ENCODE measurements at regions not wholly inside any gene's neighbourhood (a gene's known extent, or its start where the extent isn't known, plus 50 kb on each side); places are given as distances from the start of the nearest gene placed in this dataset.

DNA sequence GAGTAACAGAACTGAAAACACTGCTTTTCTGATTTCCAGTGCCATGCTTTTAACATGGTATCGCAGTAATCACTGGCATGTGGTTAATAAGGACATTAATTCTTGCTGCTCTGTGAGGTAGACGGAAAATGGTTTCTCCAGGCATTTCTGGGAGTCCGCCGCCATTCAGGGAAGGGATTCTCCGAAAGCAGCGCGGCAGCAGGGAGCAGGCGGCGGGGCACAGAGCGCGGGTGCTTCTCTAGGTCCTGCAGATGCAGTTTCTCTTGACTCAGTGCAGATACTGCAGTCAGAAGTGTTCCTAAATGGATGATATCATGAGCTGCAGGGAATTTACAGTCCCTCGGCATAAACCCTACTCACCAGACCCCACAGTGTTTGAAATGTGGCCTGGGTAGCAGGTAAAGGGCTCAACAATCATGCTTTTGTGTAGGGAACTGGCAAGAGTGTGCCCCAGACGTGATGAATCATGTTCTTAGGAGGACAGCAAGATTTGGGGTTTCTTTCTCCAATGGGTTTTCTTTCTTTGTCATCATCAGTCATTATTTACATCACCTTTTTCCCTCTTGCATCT, 338.6 kb upstream of the ARGLU1 start:
- DNase-seq, result no peak

DNA sequence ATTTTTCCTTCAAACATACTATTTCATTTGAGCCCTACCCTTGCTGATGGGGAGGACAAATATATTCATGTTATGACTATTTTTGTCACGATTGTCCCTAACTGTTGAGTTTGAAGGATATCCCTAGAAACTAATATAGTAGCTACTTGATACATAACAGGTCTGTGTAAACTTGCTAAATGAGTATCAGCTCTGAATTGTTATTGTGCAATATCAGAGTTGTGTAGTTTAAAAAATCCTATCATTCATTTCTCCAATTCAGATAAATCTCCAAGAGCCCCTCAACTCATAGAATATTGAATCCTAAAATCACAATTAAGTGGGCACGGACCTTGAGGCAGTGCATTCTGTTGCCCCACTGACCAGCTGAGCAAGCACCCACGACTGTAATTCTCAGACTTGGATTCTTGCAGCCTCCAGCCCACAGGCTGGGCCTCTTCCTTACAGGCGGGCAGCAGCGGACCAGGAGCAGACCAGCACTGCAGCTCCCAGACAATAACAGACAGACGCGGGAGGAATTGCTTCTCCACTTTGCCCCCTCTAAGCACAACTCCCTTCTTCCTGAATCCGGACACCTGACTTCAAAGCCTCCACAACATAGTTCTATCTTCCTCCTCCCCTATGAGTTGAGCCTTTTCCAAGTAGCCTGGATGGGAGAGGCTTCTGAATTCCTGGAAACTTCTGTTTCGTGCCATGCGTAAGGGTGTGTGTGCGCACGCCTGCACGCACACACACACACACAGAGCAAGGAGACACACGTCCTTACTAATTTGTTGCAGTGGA, 337.6 kb upstream of the ARGLU1 start:
- DNase-seq, result no peak

DNA sequence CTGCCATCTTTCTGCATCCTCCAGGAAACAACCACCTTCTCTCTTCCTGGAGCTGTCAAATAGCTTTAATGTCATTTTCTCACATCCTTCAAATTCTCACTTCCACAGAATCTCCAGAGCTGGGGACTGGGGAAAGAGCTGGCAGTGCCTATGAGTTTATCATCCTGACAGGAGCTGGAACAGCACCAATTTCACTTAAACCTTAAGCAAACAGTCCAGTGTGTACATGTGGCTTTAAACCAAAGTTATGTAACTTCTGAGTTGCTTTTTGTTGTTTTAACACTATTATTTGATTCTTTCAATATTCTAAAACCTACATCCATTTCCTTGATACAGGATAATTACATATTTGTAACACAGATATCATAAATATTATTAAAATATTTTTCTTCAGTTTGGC, 331.5 kb upstream of the ARGLU1 start:
- no peak for DNase-seq

DNA sequence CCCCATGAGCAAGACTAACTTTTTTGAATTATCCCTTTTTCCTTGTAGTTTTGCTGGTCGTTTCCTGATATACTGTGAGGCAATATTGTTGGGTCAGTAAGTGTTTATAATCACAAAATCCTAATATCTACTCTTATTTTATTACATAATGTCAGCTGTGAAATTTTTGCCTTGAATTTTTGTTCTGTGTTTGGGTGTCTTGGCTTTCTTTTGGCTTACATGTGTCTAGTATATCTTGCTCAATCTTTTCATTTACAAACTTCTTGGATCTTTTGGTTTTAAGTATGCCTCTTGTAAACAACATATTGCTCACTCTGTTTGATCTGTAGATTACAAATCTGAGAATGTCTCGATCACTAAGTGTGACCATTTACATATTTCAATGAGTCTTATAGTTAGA, 330.3 kb upstream of the ARGLU1 start:
- no peak for DNase-seq

DNA sequence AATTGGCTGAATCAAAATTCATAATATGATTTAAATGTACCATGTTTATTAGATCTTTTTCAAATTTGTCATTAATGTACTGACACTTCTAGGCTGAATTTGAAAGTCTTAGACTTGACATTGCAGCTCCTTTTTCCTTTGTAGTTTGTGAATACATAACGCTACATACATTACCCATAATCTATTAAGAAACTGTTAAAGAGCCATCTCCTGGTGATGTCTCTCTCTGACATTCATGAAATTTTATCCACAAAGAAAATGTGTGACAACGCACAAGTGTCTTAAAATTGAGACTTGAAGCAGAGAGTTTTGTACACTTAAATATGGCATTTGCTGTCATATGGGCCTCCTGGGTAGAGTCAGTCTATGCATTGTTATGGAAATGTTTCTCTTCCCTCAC, 320.2 kb upstream of the ARGLU1 start:
- no peak for DNase-seq

DNA sequence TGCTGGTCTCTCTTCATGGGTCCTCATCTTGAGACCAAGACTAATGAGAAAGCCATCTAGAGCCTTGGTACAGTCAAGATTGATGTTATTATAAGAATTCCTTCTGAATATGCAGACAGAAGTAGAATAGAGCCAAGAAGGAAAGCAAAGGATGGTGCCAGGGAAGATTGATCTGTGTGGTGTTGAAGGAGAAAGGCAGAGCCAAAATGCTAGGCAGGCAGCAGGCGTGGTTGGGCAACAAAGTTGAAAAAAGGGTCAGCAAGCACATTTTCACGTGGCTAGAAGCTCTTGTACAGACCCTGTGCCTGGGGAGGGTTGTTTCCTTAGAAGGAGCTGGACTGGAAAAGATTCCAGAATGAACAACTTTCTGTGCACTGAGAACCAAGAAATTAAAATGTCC, 319.7 kb upstream of the ARGLU1 start:
- no peak for DNase-seq

DNA sequence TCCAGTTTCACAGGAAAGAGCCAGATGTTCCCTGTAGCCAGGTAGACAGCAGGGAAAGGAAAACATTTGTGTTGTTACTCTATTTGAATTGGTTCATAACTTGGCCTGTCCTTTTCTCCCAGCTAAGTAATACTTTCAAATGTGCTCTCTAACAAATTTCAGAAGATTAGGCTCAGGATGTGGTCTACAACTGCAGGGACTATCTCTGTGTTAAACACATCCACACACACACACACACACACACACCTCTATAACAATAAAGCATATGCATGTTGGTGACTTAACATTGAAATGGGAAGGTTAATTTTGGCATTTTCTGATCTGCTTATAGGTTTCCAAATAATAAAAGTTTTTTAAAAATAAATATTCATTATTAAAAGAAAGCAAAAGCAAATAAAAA, 316.0 kb upstream of the ARGLU1 start:
- DNase-seq, result no peak

DNA sequence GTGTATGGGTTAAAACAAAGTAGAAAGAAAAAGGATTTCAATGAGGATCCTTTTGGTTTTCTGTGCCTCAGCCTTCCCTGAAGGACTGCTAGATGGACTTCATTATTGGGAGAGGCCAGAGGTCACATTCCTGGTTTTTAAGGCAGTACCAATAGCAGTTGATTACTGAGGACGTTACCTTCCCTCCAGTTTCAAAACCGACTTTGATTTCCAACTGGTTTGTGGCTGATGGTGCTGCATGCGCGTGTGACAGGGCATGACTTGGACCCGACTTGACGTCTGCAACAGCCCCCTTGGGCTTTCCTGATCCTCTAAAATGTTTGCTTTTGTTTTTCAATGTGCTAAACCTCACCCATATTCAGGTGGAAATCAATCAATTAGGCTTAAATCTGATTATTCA, 314.3 kb upstream of the ARGLU1 start:
- DNase-seq, result no peak

DNA sequence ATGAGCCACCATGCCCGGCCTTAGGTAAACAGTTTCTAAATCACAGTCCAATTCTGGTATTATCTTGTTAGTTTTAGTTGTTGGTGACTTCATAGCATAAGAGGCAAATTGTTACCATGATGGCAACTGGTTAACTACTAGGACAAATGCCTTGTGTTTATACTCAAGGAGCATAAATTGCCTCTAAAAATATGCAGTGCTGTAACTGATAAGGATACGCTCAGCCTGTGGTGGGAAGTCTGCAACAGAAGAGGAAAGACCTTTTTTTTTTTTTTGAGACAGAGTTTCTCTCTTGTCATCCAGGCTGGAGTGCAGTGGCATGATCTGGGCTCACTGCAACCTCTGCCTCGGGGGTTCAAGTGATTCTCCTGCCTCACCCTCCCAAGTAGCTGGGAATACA, 311.9 kb upstream of the ARGLU1 start:
- DNase-seq, result no peak

DNA sequence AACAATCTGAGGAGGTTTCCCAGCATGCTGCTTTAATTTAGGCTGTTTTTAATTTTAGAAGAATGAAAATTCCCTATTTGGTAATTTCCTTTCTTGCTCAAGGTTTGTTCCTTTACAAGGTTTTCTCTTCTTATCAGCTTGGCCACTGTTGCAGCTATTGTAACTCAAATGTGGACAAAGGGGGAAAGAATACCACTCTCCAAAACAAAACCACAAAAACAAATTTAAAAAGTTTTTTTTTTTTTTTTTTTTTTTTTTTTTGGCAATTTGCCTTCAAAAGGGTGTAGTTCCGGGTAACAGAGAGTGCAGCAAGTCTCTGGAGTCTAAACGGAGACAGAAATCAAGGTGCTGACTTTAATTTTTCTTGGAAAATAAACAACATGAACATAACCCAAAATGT, 306.4 kb upstream of the ARGLU1 start:
- DNase-seq, result peak in 1 of 2 experiments; percentile 8

DNA sequence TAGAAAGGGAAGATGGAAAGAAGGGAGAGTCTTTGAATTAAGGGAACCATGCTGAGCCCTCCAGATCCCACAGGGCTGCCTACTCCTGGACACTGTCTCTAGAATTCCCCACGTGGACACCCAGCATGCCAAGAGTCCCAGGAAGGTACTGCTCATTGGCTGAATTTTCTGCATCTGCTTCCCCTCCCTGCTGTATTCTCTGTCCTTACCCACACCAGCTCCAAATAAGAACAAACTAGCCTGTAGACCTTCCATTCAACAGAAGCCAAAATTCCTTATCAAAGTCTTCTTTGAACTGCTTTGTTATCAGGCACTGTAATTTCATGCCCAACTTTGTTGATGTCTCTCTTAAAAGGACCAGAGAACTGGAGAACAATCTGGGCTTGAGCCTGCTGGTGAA, 305.9 kb upstream of the ARGLU1 start:
- DNase-seq, result no peak

DNA sequence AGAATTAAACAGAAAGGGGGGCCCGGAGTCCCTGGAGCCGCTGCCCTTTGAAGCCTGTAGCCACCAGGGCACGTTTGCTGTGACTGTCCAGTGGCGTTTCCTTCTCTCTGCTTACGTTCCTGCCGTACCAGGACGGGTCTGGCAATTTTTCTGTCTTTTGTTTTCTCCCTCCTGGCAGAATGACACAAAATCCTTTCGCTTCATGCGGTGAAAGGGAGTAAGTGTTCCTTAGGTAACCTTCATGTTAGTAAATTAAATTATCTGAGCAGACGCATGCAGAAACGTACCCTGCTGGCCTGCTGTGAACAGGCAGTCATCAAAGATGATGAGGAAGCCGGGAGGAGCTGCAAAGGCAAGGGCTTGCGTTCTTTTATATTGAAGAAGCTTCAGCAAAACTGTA, 299.3 kb upstream of the ARGLU1 start:
- peak in 1 of 2 experiments; percentile 13 for DNase-seq

DNA sequence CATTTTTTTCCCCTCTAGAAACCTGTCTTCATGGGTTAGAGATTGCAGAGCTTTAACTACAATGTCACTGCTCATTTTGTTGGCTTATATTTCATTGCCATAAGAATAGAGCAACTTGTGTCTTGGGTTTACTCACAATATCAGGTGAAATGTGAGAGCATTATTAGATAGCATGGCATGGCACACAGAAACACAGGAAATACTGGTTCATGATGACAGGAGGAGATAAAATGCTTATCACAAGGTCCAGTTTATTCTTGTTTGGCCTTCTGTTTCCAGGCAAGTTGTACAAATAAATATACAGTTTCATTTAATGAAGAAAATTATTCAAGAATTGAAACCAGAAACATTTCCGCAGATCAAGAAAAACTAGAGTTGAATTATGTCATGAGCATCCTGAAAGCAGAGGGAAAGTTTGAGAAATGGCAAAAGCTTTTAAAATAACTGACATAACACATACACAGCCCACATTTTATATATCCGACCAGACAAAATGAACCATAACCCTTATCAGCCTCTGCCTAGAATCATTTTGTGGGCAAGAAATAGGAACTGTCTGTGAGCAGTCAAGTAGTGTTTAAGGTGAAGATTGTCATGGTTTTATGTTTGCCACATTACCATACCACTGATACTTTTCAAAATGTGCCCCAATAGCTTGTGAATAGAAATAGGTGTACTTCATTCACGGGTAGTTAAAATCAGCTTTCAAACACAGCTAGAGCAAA, 297.9 kb upstream of the ARGLU1 start:
- DNase-seq, result peak in 1 of 2 experiments; percentile 10

DNA sequence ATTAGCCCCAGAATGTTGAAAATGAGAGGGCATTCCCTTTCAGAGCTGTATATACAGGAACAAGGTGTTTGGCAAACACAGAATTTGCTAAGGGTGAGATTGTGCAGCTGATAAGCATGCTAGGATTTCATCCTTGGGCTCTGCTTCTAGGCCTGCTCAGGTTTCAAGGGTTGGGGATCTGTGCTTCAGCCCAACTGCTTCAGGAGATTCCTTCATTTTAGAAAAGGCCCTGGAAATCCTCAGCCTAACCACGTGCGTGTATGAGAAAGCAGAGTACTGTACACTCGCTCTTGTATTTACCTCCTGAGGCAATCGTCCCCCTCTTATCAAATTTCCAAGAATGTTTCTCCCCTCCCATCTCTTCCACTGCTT, 291.6 kb upstream of the ARGLU1 start:
- DNase-seq, result no peak

DNA sequence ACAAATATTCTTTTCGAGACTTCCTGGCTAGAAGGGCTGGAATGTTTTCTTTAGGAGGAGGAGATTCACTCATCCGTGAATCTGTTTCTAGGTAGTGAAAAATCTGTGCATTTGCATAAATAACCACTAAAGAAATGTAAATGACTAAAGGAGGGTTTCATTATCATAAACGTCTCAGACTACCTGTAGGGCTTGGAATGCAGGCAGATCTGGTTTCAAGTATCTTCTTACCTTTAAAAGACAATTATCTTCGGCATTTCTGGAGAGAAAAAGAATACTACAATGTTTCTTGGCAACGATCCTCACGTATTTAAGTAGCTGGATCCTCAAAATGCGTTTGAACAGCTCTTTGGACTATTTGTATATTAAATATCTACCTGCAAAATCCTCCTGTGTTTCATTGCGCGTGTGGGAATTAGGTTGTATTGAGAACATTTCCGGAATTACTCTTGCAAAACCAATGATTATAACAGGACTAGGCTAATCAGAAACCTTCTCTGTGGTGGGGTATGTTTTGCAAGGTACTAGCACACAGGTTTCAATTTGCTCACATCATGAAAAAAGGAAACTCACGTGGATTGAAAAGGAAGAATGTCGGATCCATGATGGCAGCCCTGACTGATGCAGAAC, 291.1 kb upstream of the ARGLU1 start:
- DNase-seq, result no peak

DNA sequence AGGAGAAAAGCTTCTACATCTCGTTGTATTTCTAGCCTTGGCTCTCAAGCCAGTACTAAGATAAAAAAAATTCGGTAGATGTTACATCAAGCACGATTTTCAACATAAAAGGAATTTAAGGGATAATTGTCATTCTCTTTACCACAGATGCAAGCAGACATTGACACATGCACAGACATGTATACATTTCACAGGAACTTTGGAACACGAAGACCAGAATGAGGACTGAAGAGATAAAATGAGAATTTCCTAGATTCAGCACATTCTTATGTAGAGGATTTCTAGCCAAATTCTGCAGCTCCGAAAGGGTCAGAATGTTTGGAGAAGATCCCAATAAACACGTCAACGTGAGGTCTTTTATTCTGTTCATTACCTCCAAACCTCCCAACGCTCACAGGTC, 284.5 kb upstream of the ARGLU1 start:
- DNase-seq, result no peak

DNA sequence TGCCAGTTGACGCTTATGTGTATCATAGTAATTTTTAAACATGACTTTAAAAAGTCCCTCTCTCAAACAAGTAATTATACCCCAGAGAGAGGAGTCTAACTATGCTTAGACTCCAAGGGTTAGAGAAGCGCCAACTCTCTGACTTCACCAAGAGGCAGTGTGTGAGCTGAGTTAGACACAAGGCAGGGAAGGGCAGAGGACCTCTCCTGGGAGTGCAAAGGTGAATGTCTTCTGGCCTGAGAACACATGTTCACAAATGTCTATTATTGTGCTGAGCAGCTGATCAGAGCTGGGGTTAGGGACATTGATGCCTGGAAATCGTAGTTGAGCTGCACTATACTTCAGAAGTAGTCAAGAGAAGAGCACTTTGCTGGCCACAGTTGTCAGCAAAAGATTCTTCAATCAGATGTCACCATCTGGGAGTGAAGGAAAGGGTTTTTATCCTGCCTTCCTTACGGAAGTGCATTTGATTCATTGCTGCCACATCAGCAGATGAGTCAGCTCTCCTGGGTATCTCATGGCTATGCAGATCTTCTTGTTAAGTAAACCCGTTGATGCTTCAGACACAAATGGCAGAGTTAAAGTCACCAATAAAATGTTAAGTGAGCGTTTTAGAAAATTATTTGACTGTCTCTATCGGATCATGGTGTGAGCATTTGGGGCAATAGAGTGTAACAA, 283.2 kb upstream of the ARGLU1 start:
- no peak for DNase-seq

DNA sequence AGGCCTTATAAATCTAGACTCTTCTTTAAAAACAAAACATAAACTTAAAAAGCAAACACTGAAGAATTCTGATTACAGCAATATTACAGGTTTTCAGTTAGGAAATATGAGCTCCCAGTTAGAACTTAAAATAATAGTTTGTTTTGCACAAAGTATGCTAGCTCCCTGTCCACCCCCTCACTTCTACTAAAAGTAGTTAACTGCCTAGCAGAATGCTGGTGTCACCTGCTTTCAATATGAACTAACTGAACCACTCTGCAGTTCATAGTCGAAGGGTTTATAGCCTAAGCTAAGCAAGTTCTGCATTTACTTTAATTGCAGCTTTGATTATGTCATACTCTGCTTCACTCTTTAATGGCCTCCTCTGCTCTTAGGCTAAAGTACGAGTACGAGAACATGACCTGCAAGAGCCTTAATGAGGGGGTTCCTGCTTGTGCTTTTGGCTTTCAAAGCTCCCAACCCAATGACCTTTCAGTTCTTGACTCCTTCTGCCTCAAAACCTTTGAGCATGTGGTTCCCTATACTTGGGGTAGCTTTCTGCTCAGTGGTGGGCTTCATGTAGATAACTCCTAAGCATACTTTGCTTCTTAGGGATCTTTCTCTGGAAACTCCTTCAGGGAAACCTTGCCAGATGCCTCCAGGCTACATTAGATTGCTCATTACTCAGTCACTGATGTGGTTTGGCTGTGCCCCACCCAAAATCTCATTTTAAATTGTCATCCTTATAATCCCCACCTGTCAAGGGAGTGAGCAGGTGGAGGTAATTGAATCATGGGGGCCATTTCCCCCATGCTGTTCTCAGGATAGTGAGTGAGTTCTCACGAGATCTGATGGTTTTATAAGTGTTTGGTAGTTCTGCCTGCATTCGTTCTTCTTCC, 278.9 kb upstream of the ARGLU1 start:
- no peak for DNase-seq

DNA sequence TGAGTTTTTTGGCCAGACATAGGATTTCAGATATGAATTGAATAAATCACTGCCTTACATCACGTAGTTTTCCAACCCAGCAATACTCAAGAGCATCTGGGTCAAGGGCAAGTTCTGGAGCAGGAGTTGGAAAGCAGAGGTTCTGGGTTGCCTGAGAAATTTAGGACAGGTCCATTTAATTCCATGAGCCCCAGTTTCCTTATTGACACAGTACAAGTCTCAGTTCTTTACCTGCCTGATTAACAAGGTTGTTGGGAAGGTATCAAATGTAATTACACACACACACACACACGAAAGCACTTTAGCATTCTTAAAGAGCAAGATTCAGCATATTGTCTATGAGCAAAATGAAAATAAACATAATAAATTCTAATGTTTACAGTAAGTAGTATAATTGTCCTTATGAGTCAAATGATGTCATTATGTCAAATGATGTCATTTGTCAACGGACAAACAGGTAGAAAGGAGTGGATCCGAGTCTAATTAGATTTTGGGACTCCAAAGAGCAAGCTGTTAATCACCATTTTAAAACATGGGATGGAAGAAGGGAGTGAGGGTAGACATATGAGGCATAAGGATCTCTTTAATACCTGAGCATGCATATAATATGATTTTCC, 268.4 kb upstream of the ARGLU1 start:
- no peak for DNase-seq

DNA sequence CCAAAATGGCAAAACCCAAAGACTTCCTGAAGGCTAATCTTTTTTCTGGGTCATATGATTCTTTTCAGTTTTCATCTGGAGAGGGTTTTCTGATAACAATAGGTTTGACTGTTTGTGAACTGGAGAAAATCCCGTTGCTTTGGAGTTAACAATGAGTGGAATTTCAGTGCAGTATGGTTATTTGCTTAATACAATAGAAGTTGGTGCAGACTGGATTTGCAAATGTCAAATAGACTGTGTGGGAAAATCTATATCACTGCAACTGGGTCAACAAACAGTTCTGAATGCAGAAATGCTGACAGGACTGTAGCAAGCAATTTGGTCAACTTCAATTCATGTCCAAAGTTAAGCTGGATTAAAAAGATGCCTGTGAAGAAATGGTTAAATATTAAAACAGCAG, 267.5 kb upstream of the ARGLU1 start:
- no peak for DNase-seq

DNA sequence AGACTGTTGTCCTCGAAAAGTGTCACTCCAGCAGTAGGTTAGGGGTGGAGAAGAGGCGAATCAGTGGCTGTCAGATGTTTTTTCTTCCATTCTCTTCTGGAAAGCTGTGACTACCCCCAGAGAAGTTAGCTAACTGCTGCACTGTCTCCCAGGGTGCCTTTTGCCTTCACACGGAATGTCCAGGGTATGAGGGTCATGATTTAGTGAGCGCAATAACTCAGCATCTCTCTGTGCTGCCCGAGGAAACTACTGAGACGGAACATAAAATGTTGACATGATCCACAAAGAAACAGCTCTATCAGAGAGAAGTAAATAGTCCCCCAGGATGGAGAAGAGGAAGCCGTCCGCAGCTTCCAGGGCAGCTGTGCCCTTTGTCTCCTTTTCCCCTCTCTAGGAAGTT, 254.0 kb upstream of the ARGLU1 start:
- no peak for DNase-seq

Data from Kasumi-1 (cell line).